ENCODE measurements at regions not wholly inside any gene's neighbourhood (a gene's known extent, or its start where the extent isn't known, plus 50 kb on each side); places are given as distances from the start of the nearest gene placed in this dataset.

DNA sequence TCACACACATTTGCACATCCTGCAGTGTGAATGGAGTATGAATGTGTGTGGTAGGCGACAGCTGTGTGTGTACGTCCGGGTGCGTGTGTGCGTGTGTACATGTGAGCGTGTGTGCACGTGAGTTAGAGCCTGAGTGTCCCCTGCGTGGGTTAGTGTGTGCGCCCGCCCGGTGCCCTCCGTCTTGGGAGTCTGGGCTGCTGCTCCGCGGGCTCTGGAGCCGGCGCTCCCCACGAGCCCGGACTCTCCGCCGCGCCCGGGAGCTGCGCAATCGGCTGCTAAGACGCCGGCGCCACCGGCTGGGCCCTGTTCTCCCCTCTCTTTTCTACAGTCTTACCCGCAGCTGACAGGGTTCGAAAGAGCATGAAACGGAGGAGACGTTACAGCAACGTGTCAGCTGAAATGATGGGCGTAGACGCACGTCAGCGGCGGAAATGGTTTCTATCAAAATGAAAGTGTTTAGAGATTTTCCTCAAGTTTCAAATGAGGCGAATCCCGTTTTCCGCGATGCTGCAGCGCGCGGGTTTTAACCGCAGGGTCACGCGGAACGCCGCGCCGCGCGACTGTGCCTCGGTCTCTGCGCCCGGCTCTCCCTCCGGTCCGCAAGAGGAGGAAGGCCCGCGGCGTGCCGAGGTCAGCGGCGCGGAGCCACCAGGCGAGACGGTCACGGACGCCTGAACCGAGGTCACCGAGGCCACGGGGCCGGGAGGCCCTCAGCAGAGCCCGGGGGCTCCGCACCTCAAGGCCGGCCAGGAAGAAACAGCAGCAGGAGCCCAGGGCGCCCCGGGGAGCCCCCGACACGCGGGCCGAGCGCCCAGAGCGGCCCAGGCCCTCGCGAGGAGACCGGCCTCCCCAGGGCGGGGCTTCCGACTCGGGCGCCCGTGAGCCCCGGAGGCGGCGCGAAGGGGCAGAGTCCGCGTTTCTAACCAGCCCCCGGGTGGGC, 95.3 kb upstream of the BHLHE23 start:
- peak; percentile 42 to 49 (median 46) for DNase-seq (ENCODE audit: low read depth in 2 of 3, low spot score in 1 of 3)

GRCh38 chr20:63100926-63101699, 94.3 kb upstream of the BHLHE23 start:
- no peak for DNase-seq (ENCODE audit: low read depth in 2 of 3, low spot score in 1 of 3)

DNA sequence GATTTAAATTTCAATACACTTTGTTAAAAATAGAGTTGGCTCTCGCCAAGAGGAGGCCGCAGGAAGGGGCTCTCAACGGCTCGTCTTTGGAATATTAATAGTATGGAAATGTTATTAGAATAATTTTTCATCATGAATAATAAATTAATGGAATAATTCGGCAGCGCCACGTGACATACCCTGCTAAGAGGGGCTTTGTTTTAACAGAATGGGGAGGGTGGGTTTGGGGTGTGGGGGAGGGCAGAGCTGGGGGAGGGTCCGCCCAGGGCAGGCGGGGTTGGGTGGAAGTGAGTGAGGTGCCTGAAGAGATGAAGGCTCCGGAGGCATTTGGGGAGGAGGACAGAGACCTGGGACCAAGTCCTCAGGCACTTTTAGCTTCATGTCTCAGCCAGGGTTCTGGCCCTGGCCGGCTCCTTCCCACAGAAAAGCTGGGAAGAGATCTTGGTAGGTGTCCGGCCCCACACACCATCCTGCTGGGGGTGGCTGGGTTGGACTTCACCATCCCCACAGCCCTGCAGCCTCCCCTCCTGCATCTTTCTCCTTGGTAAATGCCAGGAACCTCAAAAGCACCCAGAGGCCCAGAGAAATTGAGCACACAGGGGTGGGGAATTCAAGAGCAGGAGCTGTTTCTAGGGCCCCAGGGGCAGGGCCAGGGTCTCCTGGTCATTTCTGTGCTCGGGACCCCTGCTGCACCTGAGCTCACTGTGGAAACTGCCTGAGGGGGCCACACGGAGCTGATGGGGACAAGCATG, 93.6 kb upstream of the BHLHE23 start:
- no peak for DNase-seq (ENCODE audit: low read depth in 2 of 3, low spot score in 1 of 3)

- DNase-seq (ENCODE audit: low read depth in 2 of 3, low spot score in 1 of 3) = no peak
Measured at GRCh38 chr20:63099456-63100173, 92.9 kb upstream of the BHLHE23 start.

GRCh38 chr20:63098195-63098810, 91.5 kb upstream of the BHLHE23 start:
- DNase-seq (ENCODE audit: low read depth in 2 of 3, low spot score in 1 of 3) = no peak

- DNase-seq (ENCODE audit: low read depth in 2 of 3, low spot score in 1 of 3) = no peak
Measured at GRCh38 chr20:63097336-63097831, 90.6 kb upstream of the BHLHE23 start.

- DNase-seq (ENCODE audit: low read depth in 2 of 3, low spot score in 1 of 3) = no peak
Measured at GRCh38 chr20:63096681-63097335, 90.0 kb upstream of the BHLHE23 start.

DNA sequence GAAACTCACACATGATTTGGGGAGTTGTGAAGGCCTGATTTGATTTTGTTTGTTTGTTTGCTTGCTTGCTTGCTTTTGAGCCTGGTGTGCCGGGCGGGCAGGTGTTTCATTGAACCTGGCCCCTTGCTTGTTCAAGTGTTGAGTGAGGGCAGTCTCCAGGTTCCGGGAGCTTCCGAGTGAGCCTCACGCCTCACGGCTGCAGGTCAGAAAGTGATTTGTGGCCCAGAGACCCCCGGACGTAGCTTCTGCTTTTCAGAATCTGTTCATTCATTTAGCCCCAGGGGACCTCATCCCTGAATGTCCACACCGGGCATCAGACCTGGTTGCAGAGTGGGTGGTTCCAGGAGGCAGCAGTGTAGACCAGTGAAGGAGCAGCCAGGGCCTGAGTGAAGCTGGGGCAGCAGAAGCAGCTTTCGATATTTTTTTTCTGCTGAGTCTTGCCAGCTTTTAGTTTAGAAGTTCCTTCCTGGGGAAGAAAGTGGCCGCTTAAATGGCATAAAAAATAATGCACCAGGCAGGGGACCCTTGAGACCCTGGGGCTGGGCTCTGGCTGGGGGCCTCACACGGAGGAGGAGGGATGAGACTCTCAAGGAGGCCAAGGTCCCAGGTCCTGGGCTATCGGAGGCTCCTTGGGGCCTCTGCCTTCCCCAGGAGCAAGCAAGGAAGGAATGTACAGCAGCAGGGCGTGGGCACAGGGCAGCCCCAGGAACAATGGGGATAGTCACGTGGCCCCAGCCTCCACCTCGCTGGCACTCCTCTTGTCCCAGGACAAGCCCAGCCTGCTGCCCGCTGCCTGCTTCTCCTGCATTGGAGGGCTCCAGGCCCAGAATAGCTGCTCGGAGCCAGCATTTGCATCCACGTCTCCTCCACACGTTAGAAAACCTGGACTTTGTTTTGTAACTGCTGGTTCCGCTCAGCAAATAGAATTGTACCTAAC, 89.2 kb upstream of the BHLHE23 start:
- no peak for DNase-seq (ENCODE audit: low read depth in 2 of 3, low spot score in 1 of 3)

DNA sequence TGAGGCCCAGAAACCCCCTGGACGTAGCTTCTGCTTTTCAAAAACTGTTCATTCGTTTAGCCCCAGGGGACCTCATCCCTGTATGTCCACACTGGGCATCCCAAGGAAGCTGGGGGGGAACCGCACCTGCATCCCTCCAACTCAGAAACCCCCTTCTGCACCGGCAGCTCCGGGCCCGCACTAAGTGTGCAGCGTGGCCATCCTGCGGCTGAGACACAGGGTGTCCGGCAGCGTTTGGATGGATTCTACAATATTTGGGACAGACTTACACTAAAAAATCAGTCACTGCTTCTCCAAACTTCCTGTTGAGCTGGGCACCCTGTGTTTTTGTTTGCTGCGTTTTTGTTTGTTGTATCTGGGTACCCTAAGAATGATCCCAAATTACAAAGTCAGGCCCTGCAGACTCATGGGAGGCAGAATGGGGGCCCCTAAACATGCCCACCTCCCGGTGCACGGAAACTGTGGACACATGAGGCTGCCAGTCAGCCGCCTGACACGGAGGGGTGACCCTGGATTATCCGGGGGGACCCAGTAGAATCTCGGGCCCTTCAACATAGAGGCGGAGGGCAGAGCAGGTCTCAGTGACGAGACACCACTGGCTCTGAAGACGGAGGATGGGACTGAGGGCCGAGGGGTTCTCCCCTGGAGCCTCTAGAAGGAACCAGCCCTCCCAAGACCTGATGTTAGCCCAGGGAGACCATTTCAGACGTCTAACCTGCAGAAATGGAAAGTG, 88.2 kb upstream of the BHLHE23 start:
- no peak for DNase-seq (ENCODE audit: low read depth in 2 of 3, low spot score in 1 of 3)

- no peak for DNase-seq (ENCODE audit: low read depth in 2 of 3, low spot score in 1 of 3)
Measured at GRCh38 chr20:63093966-63094766, 87.4 kb upstream of the BHLHE23 start.

DNA sequence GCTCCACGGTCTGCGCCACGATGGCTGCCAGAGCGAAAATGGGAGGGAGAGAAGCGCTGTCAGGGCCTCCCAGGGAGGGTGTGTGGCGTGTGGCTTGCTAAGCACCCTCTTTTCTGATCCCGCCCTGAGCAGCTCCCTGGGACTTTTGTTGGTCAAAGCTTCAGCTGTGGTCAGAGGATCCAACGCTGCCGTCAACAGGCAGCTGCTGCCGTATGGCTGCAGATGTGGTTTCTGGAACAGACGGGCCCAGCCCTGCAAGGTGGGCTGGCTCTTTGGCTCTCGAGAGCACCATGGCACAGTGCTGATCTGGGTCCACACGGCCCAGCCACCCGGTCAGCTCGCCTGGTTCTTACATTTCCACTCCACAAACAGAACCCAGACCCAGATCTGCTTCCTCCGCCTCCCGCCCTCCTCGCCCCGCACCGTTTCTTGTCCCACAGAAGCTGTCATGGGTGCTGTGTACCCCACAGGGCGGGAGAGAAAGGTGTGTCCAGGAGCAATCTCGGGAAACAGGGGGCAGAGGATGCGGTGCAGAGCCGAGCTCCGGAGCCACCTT, 86.0 kb upstream of the BHLHE23 start:
- DNase-seq (ENCODE audit: low read depth in 2 of 3, low spot score in 1 of 3) = no peak

DNA sequence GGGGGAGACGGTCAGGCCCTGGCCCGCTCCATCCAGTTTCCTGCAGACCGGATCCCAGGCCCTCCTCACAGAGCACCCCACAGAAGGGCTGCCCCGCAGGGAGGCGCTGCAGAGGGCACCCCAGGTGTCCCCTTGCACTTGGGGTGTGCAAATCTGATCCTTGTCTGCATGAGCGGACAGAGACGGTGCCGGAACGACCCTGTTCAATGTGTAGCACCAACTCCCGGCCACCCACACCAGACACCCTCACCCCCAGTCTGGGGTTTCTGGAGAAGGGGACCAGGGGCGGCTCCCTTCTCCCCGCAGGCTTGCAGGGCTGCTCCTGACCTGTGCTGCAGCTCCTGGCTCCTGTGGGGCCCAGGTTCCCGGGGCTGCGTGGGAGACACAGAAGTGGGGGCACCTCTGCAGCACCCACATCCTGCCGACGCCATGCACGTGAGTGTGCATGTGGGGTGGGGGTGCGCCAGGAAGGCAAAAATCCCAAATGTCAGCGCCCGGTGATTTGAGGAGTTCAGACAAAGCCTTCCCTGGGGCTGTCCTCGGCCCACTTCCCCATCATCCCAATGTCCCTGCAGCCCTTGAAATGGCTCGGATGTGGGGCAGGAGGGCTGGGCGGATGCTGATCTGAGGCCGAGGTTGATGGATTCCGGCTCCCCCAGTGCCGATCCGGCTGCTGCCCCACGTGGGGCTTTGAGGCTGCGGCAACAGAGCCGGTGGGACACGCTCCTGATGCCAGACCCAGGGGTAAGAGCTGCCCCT, 85.3 kb upstream of the BHLHE23 start:
- no peak for DNase-seq (ENCODE audit: low read depth in 2 of 3, low spot score in 1 of 3)

DNA sequence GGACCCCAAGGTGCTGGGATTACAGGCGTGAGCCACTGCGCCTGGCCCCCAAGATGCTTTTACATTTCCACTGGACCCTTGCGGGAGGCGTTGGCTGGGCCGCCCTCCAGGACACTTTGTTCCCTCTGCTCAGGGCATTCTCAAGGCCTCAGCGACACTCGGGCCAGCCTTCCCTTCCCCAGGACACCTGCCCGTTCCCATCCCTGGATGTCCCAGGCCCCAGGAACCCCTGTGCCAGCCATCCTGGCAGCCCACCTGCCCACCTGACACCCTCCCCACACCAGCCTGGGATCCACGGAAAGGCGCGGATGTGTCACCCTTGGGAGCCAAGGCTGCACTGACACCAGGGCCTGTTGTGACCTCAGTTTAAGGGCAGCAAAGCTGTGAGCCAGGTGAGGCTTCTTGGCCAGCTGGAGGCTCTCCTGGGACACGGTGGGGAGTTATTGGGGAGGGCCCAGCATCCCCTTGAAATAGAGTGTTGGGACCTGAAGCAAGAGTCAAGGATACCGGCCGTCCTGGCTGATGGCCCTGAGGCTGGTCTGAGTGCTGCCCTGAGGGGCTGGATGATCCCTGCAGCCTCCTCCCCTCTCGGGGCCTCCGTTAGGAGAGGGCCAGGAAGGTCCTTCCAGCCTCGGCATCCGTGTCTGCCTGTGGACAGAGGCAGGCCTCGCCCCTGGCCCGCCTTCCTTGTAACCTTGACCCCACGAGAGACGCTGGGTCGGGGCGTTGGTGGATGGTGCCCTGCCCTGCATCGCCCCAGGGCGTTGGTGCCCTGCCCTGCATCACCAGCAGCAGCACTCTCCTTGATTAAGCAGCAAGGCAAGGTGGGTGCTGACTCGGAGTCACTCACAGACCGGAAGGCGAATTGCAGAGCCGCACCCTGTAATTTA, 84.2 kb upstream of the BHLHE23 start:
- no peak for DNase-seq (ENCODE audit: low read depth in 2 of 3, low spot score in 1 of 3)

DNA sequence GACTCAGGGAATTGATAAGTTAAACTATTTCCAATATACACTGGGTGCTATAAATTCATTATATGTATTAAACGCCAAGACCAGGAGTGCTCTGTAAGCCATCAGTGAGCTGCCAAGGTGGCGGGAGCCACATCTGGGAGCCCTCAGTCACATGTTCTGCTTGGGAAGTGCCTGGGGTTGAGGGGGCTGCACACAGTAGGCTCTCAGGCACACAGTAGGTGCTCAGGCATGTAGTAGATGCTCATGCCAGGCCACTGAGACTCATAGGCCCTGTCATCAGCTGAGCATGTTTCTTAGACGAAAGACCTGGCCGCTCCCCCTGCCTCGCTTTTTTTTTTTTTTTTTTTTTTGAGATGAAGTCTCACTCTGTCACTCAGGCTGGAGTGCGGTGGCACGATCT, 83.3 kb upstream of the BHLHE23 start:
- no peak for DNase-seq (ENCODE audit: low read depth in 2 of 3, low spot score in 1 of 3)
